GM12878 (cell line): ENCODE measurements at regions not wholly inside any gene's neighbourhood (a gene's known extent, or its start where the extent isn't known, plus 50 kb on each side); places are given as distances from the start of the nearest gene placed in this dataset.

Experiments used
- ATAC-seq: fragments of 200-7000 bp; cut with Tn5 transposase; 3 replicates; pipeline ENCODE4 v1.9.1; 2020; ENCODE audit warnings: mild to moderate bottlenecking, moderate library complexity
- BruUV-seq: library from RNA; stranded (reverse); fragments of 400-500 nt; replicated peaks from 2 replicates; lab custom pipeline; 2021; lab: Mats Ljungman, UMichigan
- CTCF ChIA-PET: fragments of 300-600 bp; sonication (Branson Sonifier 250); formaldehyde crosslinking; extraction: SDS; loops from one replicate; lab custom pipeline; 2021; ENCODE audit warnings: inconsistent platforms; lab: Yijun Ruan, JAX
- POLR2A ChIA-PET: fragments of 350-600 bp; formaldehyde crosslinking; extraction: SDS; loops from one replicate; lab custom pipeline; 2021; ENCODE audit warnings: inconsistent platforms; lab: Charles Lee
- RAD21 ChIA-PET: fragments of 300-600 bp; sonication (Branson Sonifier 250); formaldehyde crosslinking; loops from one replicate; lab custom pipeline; 2023; ENCODE audit warnings: antibody characterized with exemption; ENCODE audit not compliant: unreplicated experiment; lab: Charles Lee
- SMC1A ChIA-PET: fragments of 300-600 bp; sonication (Branson Sonifier 250); formaldehyde crosslinking; loops from one replicate; lab custom pipeline; 2023; ENCODE audit not compliant: unreplicated experiment, uncharacterized antibody; lab: Charles Lee
- DNase-seq: peaks from one replicate; pipeline ENCODE4 v3.0.0-alpha.2; 2011; ENCODE audit warnings: low read depth, low spot score
- FAIRE-seq: peaks from 3 replicates; lab custom pipeline; 2011; peaks lifted over from hg19 to GRCh38; lab: Jason Lieb, UNC
- H2AFZ ChIP-seq: 2 replicates; pipeline ENCODE4 v1.6.0; 2011; ENCODE audit warnings: low read depth, low read length, control low read depth; ENCODE audit not compliant: control insufficient read depth
- H3K27ac ChIP-seq: 2 replicates; pipeline ENCODE4 v1.5.1; 2011; ENCODE audit warnings: control low read depth; ENCODE audit not compliant: control insufficient read depth, insufficient read depth
- H3K27me3 ChIP-seq, 2 experiments: replicated peaks in 1 of 2; 2 replicates each; pipeline versions ENCODE4 v1.6.0 to v1.6.1; 2011; ENCODE audit warnings: low read length in 1 of 2; ENCODE audit not compliant: control insufficient read depth in 2 of 2, insufficient read depth in 2 of 2
- H3K36me3 ChIP-seq, 2 experiments: 2 replicates each; pipeline ENCODE4 v1.5.1; 2011; ENCODE audit warnings: low read length in 1 of 2; ENCODE audit not compliant: control insufficient read depth in 2 of 2, insufficient read depth in 2 of 2
- H3K4me1 ChIP-seq: 2 replicates; pipeline ENCODE4 v1.6.1; 2011; ENCODE audit warnings: mild to moderate bottlenecking, low read length, moderate library complexity, mixed read lengths; ENCODE audit not compliant: control insufficient read depth, insufficient read depth
- H3K4me2 ChIP-seq: 2 replicates; pipeline ENCODE4 v1.6.0; 2011; ENCODE audit warnings: control low read depth; ENCODE audit not compliant: control insufficient read depth, insufficient read depth
- H3K4me3 ChIP-seq: fragments of 200-600 bp; sonication (generic); 2 replicates; pipeline ENCODE4 v1.5.1; 2016
- H3K79me2 ChIP-seq: 2 replicates; pipeline ENCODE4 v1.6.0; 2011; ENCODE audit warnings: low read length; ENCODE audit not compliant: control insufficient read depth, insufficient read depth
- H3K9ac ChIP-seq: 2 replicates; pipeline ENCODE4 v1.8.0; 2011; ENCODE audit warnings: low read length, control low read depth, mixed read lengths; ENCODE audit not compliant: control insufficient read depth, insufficient read depth
- H3K9me3 ChIP-seq: replicated peaks from 3 replicates; pipeline ENCODE4 v1.5.1; 2011; ENCODE audit warnings: mild to moderate bottlenecking, low read length; ENCODE audit not compliant: control insufficient read depth, insufficient read depth
- H4K20me1 ChIP-seq: 2 replicates; pipeline ENCODE4 v1.6.0; 2011; ENCODE audit not compliant: control insufficient read depth, insufficient read depth
- CBX5 ChIP-seq: sonication (generic); IDR thresholded peaks from 2 replicates; pipeline ENCODE4 v1.6.1; 2016; ENCODE audit warnings: low read depth, moderate library complexity, mild to moderate bottlenecking, inconsistent platforms
- E4F1 ChIP-seq: fragments of 450-650 bp; IDR thresholded peaks from 2 replicates; pipeline ENCODE4 v1.6.1; 2018; ENCODE audit warnings: borderline replicate concordance, mild to moderate bottlenecking; ENCODE audit not compliant: partially characterized antibody
- HDGF ChIP-seq: fragments of 450-650 bp; IDR thresholded peaks from 2 replicates; pipeline ENCODE4 v1.6.1; 2016; ENCODE audit warnings: antibody characterized with exemption
- MEF2A ChIP-seq: IDR thresholded peaks from 2 replicates; pipeline ENCODE4 v1.6.1; 2011; ENCODE audit warnings: low read depth, mild to moderate bottlenecking, low read length, moderate library complexity; ENCODE audit not compliant: insufficient read depth
- SREBF1 ChIP-seq: IDR thresholded peaks from 2 replicates; pipeline ENCODE4 v1.6.1; 2012; ENCODE audit warnings: mild to moderate bottlenecking, low read length
- ZNF274 ChIP-seq: IDR thresholded peaks from one replicate; pipeline ENCODE4 v1.8.0; 2011; ENCODE audit not compliant: insufficient read length, insufficient read depth
- WGBS: methylation state at CpG from one replicate; pipeline ENCODE4 v1.1.6; 2016; ENCODE audit warnings: low lambda C conversion rate; ENCODE audit not compliant: insufficient replicate concordance, insufficient coverage; ENCODE audit errors: missing lambda C conversion rate; 5-methylcytosine and 5-hydroxymethylcytosine counted together
- in situ Hi-C: fragments of 300-500 bp; cut with MboI; formaldehyde crosslinking; loops from 9 replicates; pipeline ENCODE4 v1.14.3; 2018; ENCODE audit warnings: mixed read lengths
- intact Hi-C: fragments of 100-400 bp; cut with micrococcal nuclease; formaldehyde crosslinking; loops from one replicate; pipeline ENCODE4 v1.14.2; 2022; ENCODE audit not compliant: unreplicated experiment

- FAIRE-seq (no peak), ATAC-seq (no peak), DNase-seq (no peak)
- H3K36me3 ChIP-seq: no peaks in the 10 kb centered on the region
- no peaks in the 10 kb centered on the region for H3K79me2 ChIP-seq
- no peak overlapping the region for H3K27ac ChIP-seq
- ChIA-PET CTCF (interaction anchor here (1.1 to 2.8 kb wide), 2 partner anchors 10 to 39 kb away, joined by 3 to 13 read pairs; no protein-coding TSS in a partner anchor), RAD21 (interaction anchor here (1.3 kb wide), 1 partner anchor 10 kb away, joined by 3 read pairs; no protein-coding TSS in a partner anchor), POLR2A (no interaction called here), SMC1A (interaction anchor here (1.3 kb wide), 2 partner anchors 9 to 19 kb away, joined by 4 to 6 read pairs; no protein-coding TSS in a partner anchor)
- no peaks in the 10 kb centered on the region for H3K4me1 ChIP-seq
- TF ChIP-seq MEF2A (no peak), CBX5 (no peak), ZNF274 (no peak), HDGF (no peak), SREBF1 (no peak), E4F1 (no peak)
- H2AFZ ChIP-seq: no peak overlapping the region
- H3K9ac ChIP-seq: no peak overlapping the region
- H3K4me2 ChIP-seq: no peak overlapping the region
- no peaks in the 10 kb centered on the region for H4K20me1 ChIP-seq
- H3K9me3 ChIP-seq: no peaks in the 10 kb centered on the region
- intact Hi-C loops: loop anchor here (10.0 kb wide), 1 partner anchor 1405 kb away; no protein-coding TSS in a partner anchor
- H3K27me3 ChIP-seq: peaks cover 0 to 3% of the 10 kb centered on the region in 2 experiments; a peak in 2 of 4 replicates
- no TSS peak for BruUV-seq
- in situ Hi-C loops: loop anchor here (25.0 kb wide), 1 partner anchor 1623 kb away; no protein-coding TSS in a partner anchor
- H3K4me3 ChIP-seq: no peak overlapping the region
- 29% methylated on average over 3 of the region's 3 CpGs for whole genome bisulfite sequencing
Measured at GRCh38 chr6:99110029-99110428, 162.3 kb upstream of the FBXL4 start.
